HG03045 (cell line): ENCODE measurements at regions not wholly inside any gene's neighbourhood (a gene's known extent, or its start where the extent isn't known, plus 50 kb on each side); places are given as distances from the start of the nearest gene placed in this dataset.
"Not testable (repeated sequence)": the region's sequence is repeated elsewhere in the genome, so short reads cannot be mapped to it uniquely, and the experiment has no call there.

Source experiments
- ATAC-seq: cut with Tn5 transposase; IDR thresholded peaks from one replicate; pipeline ENCODE4 v1.9.1; 2021; ENCODE audit warnings: mild to moderate bottlenecking, moderate library complexity; ENCODE audit not compliant: unreplicated experiment

GRCh38 chr13:88369866-88370265, 698.7 kb downstream of the SLITRK5 start:
- no peak for ATAC-seq

GRCh38 chr13:88376760-88377388, 705.7 kb downstream of the SLITRK5 start:
- ATAC-seq, result no peak

- no peak for ATAC-seq
Observed at GRCh38 chr13:88377852-88378251, 706.7 kb downstream of the SLITRK5 start.

- ATAC-seq, result no peak
Observed at GRCh38 chr13:88384542-88384941, 713.4 kb downstream of the SLITRK5 start.

- ATAC-seq, result no peak
Observed at GRCh38 chr13:88395804-88396203, 724.6 kb downstream of the SLITRK5 start.

- no peak for ATAC-seq
Observed at GRCh38 chr13:88411696-88412095, 740.5 kb downstream of the SLITRK5 start.

GRCh38 chr13:88417801-88418200, 746.6 kb downstream of the SLITRK5 start:
- ATAC-seq, result no peak

GRCh38 chr13:88424463-88424862, 753.3 kb downstream of the SLITRK5 start:
- ATAC-seq, result no peak

- ATAC-seq, result no peak
Observed at GRCh38 chr13:88426661-88427060, 755.5 kb downstream of the SLITRK5 start.

GRCh38 chr13:88429862-88430261, 758.7 kb downstream of the SLITRK5 start:
- no peak for ATAC-seq

- ATAC-seq, result no peak
Observed at GRCh38 chr13:88434953-88435352, 763.8 kb downstream of the SLITRK5 start.

- no peak for ATAC-seq
Observed at GRCh38 chr13:88436974-88437373, 765.8 kb downstream of the SLITRK5 start.

- ATAC-seq, result no peak
Observed at GRCh38 chr13:88450515-88450914, 779.3 kb downstream of the SLITRK5 start.

GRCh38 chr13:88456151-88456550, 785.0 kb downstream of the SLITRK5 start:
- no peak for ATAC-seq

GRCh38 chr13:88459331-88459730, 788.2 kb downstream of the SLITRK5 start:
- ATAC-seq, result no peak

GRCh38 chr13:88461272-88462009, 790.3 kb downstream of the SLITRK5 start:
- no peak for ATAC-seq

GRCh38 chr13:88464851-88465250, 793.7 kb downstream of the SLITRK5 start:
- no peak for ATAC-seq

GRCh38 chr13:88472316-88472715, 801.1 kb downstream of the SLITRK5 start:
- ATAC-seq, result peak; percentile 81

- no peak for ATAC-seq
Observed at GRCh38 chr13:88483202-88483601, 812.0 kb downstream of the SLITRK5 start.

GRCh38 chr13:88507909-88508308, 836.7 kb downstream of the SLITRK5 start:
- ATAC-seq, result no peak

- ATAC-seq, result not testable (repeated sequence)
Observed at GRCh38 chr13:88512993-88513392, 841.8 kb downstream of the SLITRK5 start.

- no peak for ATAC-seq
Observed at GRCh38 chr13:88526186-88526852, 855.1 kb downstream of the SLITRK5 start.
